Skin epidermis (tissue), 12 donors: ENCODE measurements at regions not wholly inside any gene's neighbourhood (a gene's known extent, or its start where the extent isn't known, plus 50 kb on each side); places are given as distances from the start of the nearest gene placed in this dataset.

Source experiments
- H3K27ac ChIP-seq, 21 experiments: fragments of 200-600 bp; sonication (generic) in 11 of 21; one replicate each; pipeline ENCODE4 v1.5.0; 2020; ENCODE audit warnings: mild to moderate bottlenecking in 3 of 21, inconsistent platforms in 2 of 21, moderate library complexity in 2 of 21
- H3K4me3 ChIP-seq, 7 experiments: fragments of 200-600 bp; sonication (generic) in 2 of 7; one replicate each; pipeline ENCODE4 v1.5.0; 2020; ENCODE audit warnings: inconsistent platforms in 2 of 7, mild to moderate bottlenecking in 2 of 7, moderate library complexity in 1 of 7

GRCh38 chr4:143273160-143273917 is 63.3 kb upstream of the GAB1 start:
- no peak overlapping the region for H3K27ac ChIP-seq
- H3K4me3 ChIP-seq: no peak overlapping the region

GRCh38 chr4:143280861-143281260 is 55.8 kb upstream of the GAB1 start:
- Histone ChIP-seq H3K27ac (peak overlapping the region in 1 of 21 experiments; percentile 59), H3K4me3 (no peak overlapping the region)

- peak overlapping the region in 4 of 21 experiments; percentile 19 to 59 (median 44) for H3K27ac ChIP-seq
Measured at GRCh38 chr4:143281507-143282190, 55.0 kb upstream of the GAB1 start.

GRCh38 chr4:143282211-143282707 is 54.4 kb upstream of the GAB1 start:
- H3K4me3 ChIP-seq: no peak overlapping the region
- peak overlapping the region in 3 of 21 experiments; percentile 41 to 63 (median 47) for H3K27ac ChIP-seq

More at GRCh38 chr4:143281507-143282190, 55.0 kb upstream of the GAB1 start:
- H3K4me3 ChIP-seq: no peak overlapping the region

- H3K27ac ChIP-seq: peak overlapping the region in 18 of 21 experiments; percentile 14 to 79 (median 52)
- H3K4me3 ChIP-seq: no peak overlapping the region
Measured at GRCh38 chr4:143285696-143286437, 50.8 kb upstream of the GAB1 start.

- no peak overlapping the region for H3K4me3 ChIP-seq
Measured at GRCh38 chr4:143286701-143287571, 49.7 kb upstream of the GAB1 start.

More at GRCh38 chr4:143286701-143287571, 49.7 kb upstream of the GAB1 start:
- H3K27ac ChIP-seq: peak overlapping the region in 19 of 21 experiments; percentile 9 to 79 (median 55)
